ENCODE measurements at regions not wholly inside any gene's neighbourhood (a gene's known extent, or its start where the extent isn't known, plus 50 kb on each side); places are given as distances from the start of the nearest gene placed in this dataset.
"Not testable (repeated sequence)": the region's sequence is repeated elsewhere in the genome, so short reads cannot be mapped to it uniquely, and the experiment has no call there.

GRCh38 chr12:131407221-131408035 is 303.5 kb upstream of the SFSWAP start:
- Mint-ChIP-seq H3K27ac (no peak overlapping the region), H3K36me3 (ENCODE audit: low read depth) (peaks cover 5% of the 10 kb centered on the region; the same call in 1 of the 2 replicates), H3K4me3 (no peak overlapping the region), H3K4me1 (ENCODE audit: low read depth) (no peaks in the 10 kb centered on the region), H3K27me3 (ENCODE audit: insufficient read depth) (peaks cover 2% of the 10 kb centered on the region; the same call in 1 of the 2 replicates), H3K9me3 (peaks cover 76% of the 10 kb centered on the region)
- no peak for DNase-seq
- no peak for TF ChIP-seq CTCF (IDR thresholded peaks at IDR 0.05)

- H3K9me3 Mint-ChIP-seq = peaks cover 76% of the 10 kb centered on the region
- no peaks in the 10 kb centered on the region for H3K4me1 Mint-ChIP-seq (ENCODE audit: low read depth)
- H3K27ac Mint-ChIP-seq = no peak overlapping the region
- no peak overlapping the region for H3K4me3 Mint-ChIP-seq
- no peak for DNase-seq
- no peak for TF ChIP-seq CTCF (IDR thresholded peaks at IDR 0.05)
- H3K36me3 Mint-ChIP-seq (ENCODE audit: low read depth) = peaks cover 9% of the 10 kb centered on the region
- peaks cover 2% of the 10 kb centered on the region; the same call in 1 of the 2 replicates for H3K27me3 Mint-ChIP-seq (ENCODE audit: insufficient read depth)
Measured at GRCh38 chr12:131408036-131408365, 302.9 kb upstream of the SFSWAP start.

- H3K36me3 Mint-ChIP-seq (ENCODE audit: low read depth) = peaks cover 9% of the 10 kb centered on the region
- peaks cover 71% of the 10 kb centered on the region for H3K9me3 Mint-ChIP-seq
- H3K4me1 Mint-ChIP-seq (ENCODE audit: low read depth) = no peaks in the 10 kb centered on the region
- TF ChIP-seq CTCF (IDR thresholded peaks at IDR 0.05) = no peak
- H3K27ac Mint-ChIP-seq = no peak overlapping the region
- H3K27me3 Mint-ChIP-seq (ENCODE audit: insufficient read depth) = peaks cover 2% of the 10 kb centered on the region; the same call in 1 of the 2 replicates
- no peak for DNase-seq
- no peak overlapping the region for H3K4me3 Mint-ChIP-seq
Measured at GRCh38 chr12:131408484-131408883, 302.4 kb upstream of the SFSWAP start.

- peaks cover 9% of the 10 kb centered on the region for H3K36me3 Mint-ChIP-seq (ENCODE audit: low read depth)
- no peak for TF ChIP-seq CTCF (IDR thresholded peaks at IDR 0.05)
- H3K27me3 Mint-ChIP-seq (ENCODE audit: insufficient read depth) = peaks cover 2% of the 10 kb centered on the region; the same call in 1 of the 2 replicates
- peaks cover 67% of the 10 kb centered on the region for H3K9me3 Mint-ChIP-seq
- DNase-seq = no peak
- no peak overlapping the region for H3K27ac Mint-ChIP-seq
- no peaks in the 10 kb centered on the region for H3K4me1 Mint-ChIP-seq (ENCODE audit: low read depth)
- no peak overlapping the region for H3K4me3 Mint-ChIP-seq
Measured at GRCh38 chr12:131409211-131409610, 301.7 kb upstream of the SFSWAP start.

- not testable (repeated sequence) for H3K27me3 Mint-ChIP-seq (ENCODE audit: insufficient read depth); H3K4me1 Mint-ChIP-seq (ENCODE audit: low read depth); H3K36me3 Mint-ChIP-seq (ENCODE audit: low read depth); H3K27ac Mint-ChIP-seq; H3K4me3 Mint-ChIP-seq; DNase-seq
- peaks cover 61% of the 10 kb centered on the region for H3K9me3 Mint-ChIP-seq
Measured at GRCh38 chr12:131411827-131412226, 299.1 kb upstream of the SFSWAP start.

- Mint-ChIP-seq H3K4me1 (ENCODE audit: low read depth) (no peaks in the 10 kb centered on the region), H3K4me3 (no peak overlapping the region), H3K36me3 (ENCODE audit: low read depth) (peaks cover 9% of the 10 kb centered on the region), H3K27ac (no peak overlapping the region), H3K27me3 (ENCODE audit: insufficient read depth) (peaks cover 2% of the 10 kb centered on the region; the same call in 1 of the 2 replicates), H3K9me3 (peaks cover 68% of the 10 kb centered on the region)
- no peak for DNase-seq
- TF ChIP-seq CTCF (IDR thresholded peaks at IDR 0.05) = no peak
Measured at GRCh38 chr12:131413006-131413405, 297.9 kb upstream of the SFSWAP start.
